ENCODE measurements at regions not wholly inside any gene's neighbourhood (a gene's known extent, or its start where the extent isn't known, plus 50 kb on each side); places are given as distances from the start of the nearest gene placed in this dataset.

GRCh38 chr14:34106310-34106709 is 155.4 kb upstream of the EGLN3 start:
- Histone ChIP-seq H3K9ac (ENCODE audit: insufficient read depth in 1 of 2, low read depth in 2 of 2, low read length in 2 of 2) (no peak overlapping the region), H4K20me1 (replicated peaks; ENCODE audit: control insufficient read depth, insufficient read depth, low read length) (no peaks in the 10 kb centered on the region), H3K27ac (ENCODE audit: extremely low read depth, low read depth, low read length) (no peak overlapping the region), H3K27me3 (ENCODE audit: control insufficient read depth in 2 of 2, insufficient read depth in 2 of 2, low read length in 2 of 2) (no peaks in the 10 kb centered on the region), H3K4me1 (replicated peaks in 1 of 2; ENCODE audit: control insufficient read depth in 2 of 2, insufficient read depth in 2 of 2, low read length in 2 of 2) (no peaks in the 10 kb centered on the region), H3K9me3 (replicated peaks; ENCODE audit: control insufficient read depth, insufficient read depth, low read depth, low read length) (no peaks in the 10 kb centered on the region), H3K9me1 (ENCODE audit: control insufficient read depth, insufficient read depth, low read length) (no peaks in the 10 kb centered on the region), H2AFZ (ENCODE audit: low read depth, low read length) (no peak overlapping the region), H3K36me3 (ENCODE audit: control insufficient read depth, insufficient read depth, low read length) (no peaks in the 10 kb centered on the region), H3K4me3 (no peak overlapping the region), H3K4me2 (ENCODE audit: insufficient read depth, low read length) (no peak overlapping the region), H3K79me2 (ENCODE audit: control insufficient read depth, insufficient read depth, low read length) (no peaks in the 10 kb centered on the region)
- DNase-seq (ENCODE audit: extremely low read depth in 1 of 4, low spot score in 3 of 4) = no peak
- no peak for FAIRE-seq
- CTCF ChIA-PET (ENCODE audit: low intra/inter-chr PET ratio) = no interaction called here
- TF ChIP-seq TGIF2 (CRISPR knock-in tag; IDR thresholded peaks at IDR 0.05) = no peak
- TF ChIP-seq ZNF583 (CRISPR knock-in tag; IDR thresholded peaks at IDR 0.05) = no peak
- WGBS (ENCODE audit: insufficient coverage, low coverage, missing lambda C conversion rate) = 14% methylated on average over 4 of the region's 4 CpGs
- POLR2A ChIA-PET = no interaction called here
- intact Hi-C loops (cut with micrococcal nuclease) = no loop called here
- no TSS peak for BruUV-seq (replicated peaks)
- in situ Hi-C loops (cut with MboI) = loop anchor here (10.0 kb wide), 1 partner anchor 162 kb away; no protein-coding TSS in a partner anchor
- ATAC-seq = no peak

- Histone ChIP-seq H3K9me3 (replicated peaks; ENCODE audit: control insufficient read depth, insufficient read depth, low read depth, low read length) (no peaks in the 10 kb centered on the region), H3K4me3 (no peak overlapping the region), H3K4me2 (ENCODE audit: insufficient read depth, low read length) (no peak overlapping the region), H3K36me3 (ENCODE audit: control insufficient read depth, insufficient read depth, low read length) (no peaks in the 10 kb centered on the region), H3K4me1 (replicated peaks in 1 of 2; ENCODE audit: control insufficient read depth in 2 of 2, insufficient read depth in 2 of 2, low read length in 2 of 2) (no peaks in the 10 kb centered on the region; a peak in 1 of 5 replicates), H4K20me1 (replicated peaks; ENCODE audit: control insufficient read depth, insufficient read depth, low read length) (no peaks in the 10 kb centered on the region), H3K27ac (ENCODE audit: extremely low read depth, low read depth, low read length) (no peak overlapping the region), H2AFZ (ENCODE audit: low read depth, low read length) (no peak overlapping the region), H3K9me1 (ENCODE audit: control insufficient read depth, insufficient read depth, low read length) (no peaks in the 10 kb centered on the region), H3K79me2 (ENCODE audit: control insufficient read depth, insufficient read depth, low read length) (no peaks in the 10 kb centered on the region), H3K27me3 (ENCODE audit: control insufficient read depth in 2 of 2, insufficient read depth in 2 of 2, low read length in 2 of 2) (no peaks in the 10 kb centered on the region), H3K9ac (ENCODE audit: insufficient read depth in 1 of 2, low read depth in 2 of 2, low read length in 2 of 2) (no peak overlapping the region)
- intact Hi-C loops (cut with micrococcal nuclease) (no loop called here), in situ Hi-C loops (cut with MboI) (loop anchor here (10.0 kb wide), 1 partner anchor 160 kb away; no protein-coding TSS in a partner anchor)
- ChIA-PET CTCF (ENCODE audit: low intra/inter-chr PET ratio) (no interaction called here), POLR2A (interaction anchor here (0.9 kb wide), 1 partner anchor 8 kb away, joined by 3 read pairs; no protein-coding TSS in a partner anchor)
- ATAC-seq = no peak
- no peak for FAIRE-seq
- 22% methylated on average over 7 of the region's 8 CpGs for WGBS (ENCODE audit: insufficient coverage, low coverage, missing lambda C conversion rate)
- no peak for DNase-seq (ENCODE audit: extremely low read depth in 1 of 4, low spot score in 3 of 4)
- no TSS peak for BruUV-seq (replicated peaks)
- TF ChIP-seq THAP12 (CRISPR knock-in tag; IDR thresholded peaks at IDR 0.05) (no peak), KDM5B (IDR thresholded peaks at IDR 0.05; ENCODE audit: insufficient replicate concordance, low read depth, low read length) (no peak), TAF9B (IDR thresholded peaks at IDR 0.05; ENCODE audit: partially characterized antibody) (no peak), ZNF79 (CRISPR knock-in tag; IDR thresholded peaks at IDR 0.05; ENCODE audit: low read depth) (no peak), CHAMP1 (IDR thresholded peaks at IDR 0.05) (no peak), MCM3 (IDR thresholded peaks at IDR 0.05) (no peak), BRCA1 (IDR thresholded peaks at IDR 0.05) (no peak), BRCA1 (CRISPR knock-in tag; IDR thresholded peaks at IDR 0.05) (no peak), MAFK (IDR thresholded peaks at IDR 0.05; ENCODE audit: low read length) (no peak), SUPT5H (IDR thresholded peaks at IDR 0.05) (no peak)
Measured at GRCh38 chr14:34104489-34105397, 153.9 kb upstream of the EGLN3 start.

Data from K562 (cell line).